Caco-2 (cell line): ENCODE measurements at regions not wholly inside any gene's neighbourhood (a gene's known extent, or its start where the extent isn't known, plus 50 kb on each side); places are given as distances from the start of the nearest gene placed in this dataset.
"Not testable (repeated sequence)": the region's sequence is repeated elsewhere in the genome, so short reads cannot be mapped to it uniquely, and the experiment has no call there.

Experiments used
- BruUV-seq: library from RNA; stranded (reverse); fragments of 400-500 nt; replicated peaks from 2 replicates; lab custom pipeline; 2021; lab: Mats Ljungman, UMichigan
- CTCF ChIA-PET: fragments of 300-600 bp; sonication (Branson Sonifier 250); formaldehyde crosslinking; loops from one replicate; lab custom pipeline; 2022; ENCODE audit warnings: antibody characterized with exemption; lab: Charles Lee
- POLR2A ChIA-PET: fragments of 300-600 bp; sonication (Branson Sonifier 250); formaldehyde crosslinking; loops from one replicate; lab custom pipeline; 2022; ENCODE audit warnings: antibody characterized with exemption; lab: Charles Lee
- DNase-seq, 2 experiments: peaks; one replicate each; pipeline versions ENCODE4 v3.0.0 to v3.0.0-alpha.2; 2020 to 2022
- H3K27me3 ChIP-seq: replicated peaks from 2 replicates; pipeline ENCODE4 v1.6.0; 2011; ENCODE audit warnings: low read length; ENCODE audit not compliant: control insufficient read depth, insufficient read depth
- H3K36me3 ChIP-seq: 2 replicates; pipeline ENCODE4 v1.5.1; 2011; ENCODE audit warnings: low read length; ENCODE audit not compliant: control insufficient read depth, insufficient read depth
- H3K4me1 ChIP-seq: fragments of 250-450 bp; sonication (Bioruptor Pico); 2 replicates; pipeline ENCODE4 v1.5.1; 2020; ENCODE audit warnings: mild to moderate bottlenecking
- H3K4me3 ChIP-seq: 2 replicates; pipeline ENCODE4 v1.5.1; 2011; ENCODE audit warnings: low read depth, mild to moderate bottlenecking, control low read depth, low read length
- H3K9me3 ChIP-seq: fragments of 250-450 bp; sonication (Bioruptor Pico); 2 replicates; pipeline ENCODE4 v1.5.1; 2020; ENCODE audit warnings: mild to moderate bottlenecking, moderate library complexity
- H3K27ac Mint-ChIP-seq: one replicate; pipeline ENCODE4 v1.8.0; 2022; ENCODE audit warnings: mixed read lengths; ENCODE audit not compliant: unreplicated experiment
- H3K27me3 Mint-ChIP-seq: one replicate; pipeline ENCODE4 v1.8.0; 2022; ENCODE audit warnings: mixed read lengths; ENCODE audit not compliant: insufficient read depth, unreplicated experiment
- H3K36me3 Mint-ChIP-seq: one replicate; pipeline ENCODE4 v1.8.0; 2022; ENCODE audit warnings: mild to moderate bottlenecking, mixed read lengths; ENCODE audit not compliant: insufficient read depth, unreplicated experiment
- H3K4me1 Mint-ChIP-seq: one replicate; pipeline ENCODE4 v1.8.0; 2022; ENCODE audit warnings: low read depth, mixed read lengths; ENCODE audit not compliant: unreplicated experiment
- H3K4me3 Mint-ChIP-seq: one replicate; pipeline ENCODE4 v1.8.0; 2022; ENCODE audit warnings: mild to moderate bottlenecking, moderate library complexity, mixed read lengths; ENCODE audit not compliant: unreplicated experiment
- H3K9me3 Mint-ChIP-seq: one replicate; pipeline ENCODE4 v1.8.0; 2022; ENCODE audit warnings: mixed read lengths; ENCODE audit not compliant: unreplicated experiment
- intact Hi-C: fragments of 100-400 bp; cut with micrococcal nuclease; formaldehyde crosslinking; loops from one replicate; pipeline ENCODE4 v1.10.0; 2022; ENCODE audit not compliant: unreplicated experiment
- TF ChIP-seq, protein P1 (sequence below), 2 experiments: fragments of 200-600 bp in 1 of 2; IDR thresholded peaks; 1 replicate in 1 of 2; 2 replicates in 1 of 2; pipeline versions ENCODE4 v1.5.1 to v1.8.0; 2011 to 2022; ENCODE audit warnings: antibody characterized with exemption in 1 of 2, control low read depth in 1 of 2, inconsistent platforms in 1 of 2, low read depth in 1 of 2, low read length in 1 of 2, mild to moderate bottlenecking in 1 of 2, moderate library complexity in 1 of 2; ENCODE audit not compliant: insufficient read depth in 1 of 2, severe bottlenecking in 1 of 2, unreplicated experiment in 1 of 2

DNA sequence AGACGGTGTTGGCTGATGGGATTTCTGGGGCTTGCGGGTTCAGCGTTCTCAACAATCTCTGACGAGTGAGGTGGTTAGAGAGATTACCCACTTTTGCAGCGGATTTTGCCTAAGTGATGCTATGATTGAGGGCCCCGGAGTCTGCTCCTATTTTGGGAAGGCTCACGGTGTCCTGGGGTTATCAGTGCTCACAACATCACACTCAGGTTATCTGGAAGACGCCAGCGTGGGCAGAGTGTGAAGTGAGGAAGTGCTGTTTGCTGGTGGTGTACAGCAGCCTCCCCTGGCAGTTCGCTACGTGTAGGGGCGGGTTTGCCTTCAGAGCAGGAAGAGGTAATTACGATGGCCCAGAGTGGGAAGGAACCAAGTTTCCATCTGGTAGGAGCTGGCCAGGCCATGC lies 341.2 kb upstream of the IRX2 start:
- Mint-ChIP-seq H3K27ac (no peak overlapping the region), H3K4me3 (no peak overlapping the region), H3K4me1 (no peaks in the 10 kb centered on the region), H3K9me3 (no peaks in the 10 kb centered on the region), H3K27me3 (peaks cover 3% of the 10 kb centered on the region), H3K36me3 (no peaks in the 10 kb centered on the region)
- no peak for DNase-seq
- no peaks in the 10 kb centered on the region for H3K9me3 ChIP-seq
- POLR2A ChIA-PET: no interaction called here
- BruUV-seq: no TSS peak
- CTCF ChIA-PET: no interaction called here
- H3K4me1 ChIP-seq: no peaks in the 10 kb centered on the region
- TF ChIP-seq, protein P1, sequence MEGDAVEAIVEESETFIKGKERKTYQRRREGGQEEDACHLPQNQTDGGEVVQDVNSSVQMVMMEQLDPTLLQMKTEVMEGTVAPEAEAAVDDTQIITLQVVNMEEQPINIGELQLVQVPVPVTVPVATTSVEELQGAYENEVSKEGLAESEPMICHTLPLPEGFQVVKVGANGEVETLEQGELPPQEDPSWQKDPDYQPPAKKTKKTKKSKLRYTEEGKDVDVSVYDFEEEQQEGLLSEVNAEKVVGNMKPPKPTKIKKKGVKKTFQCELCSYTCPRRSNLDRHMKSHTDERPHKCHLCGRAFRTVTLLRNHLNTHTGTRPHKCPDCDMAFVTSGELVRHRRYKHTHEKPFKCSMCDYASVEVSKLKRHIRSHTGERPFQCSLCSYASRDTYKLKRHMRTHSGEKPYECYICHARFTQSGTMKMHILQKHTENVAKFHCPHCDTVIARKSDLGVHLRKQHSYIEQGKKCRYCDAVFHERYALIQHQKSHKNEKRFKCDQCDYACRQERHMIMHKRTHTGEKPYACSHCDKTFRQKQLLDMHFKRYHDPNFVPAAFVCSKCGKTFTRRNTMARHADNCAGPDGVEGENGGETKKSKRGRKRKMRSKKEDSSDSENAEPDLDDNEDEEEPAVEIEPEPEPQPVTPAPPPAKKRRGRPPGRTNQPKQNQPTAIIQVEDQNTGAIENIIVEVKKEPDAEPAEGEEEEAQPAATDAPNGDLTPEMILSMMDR (IDR thresholded peaks at IDR 0.05; ENCODE audit: insufficient read depth in 1 of 2, low read depth in 1 of 2, low read length in 1 of 2, severe bottlenecking in 1 of 2, unreplicated experiment in 1 of 2): no peak
- no peak overlapping the region for H3K4me3 ChIP-seq
- intact Hi-C loops: no loop called here
- H3K27me3 ChIP-seq: no peaks in the 10 kb centered on the region
- no peaks in the 10 kb centered on the region for H3K36me3 ChIP-seq

DNA sequence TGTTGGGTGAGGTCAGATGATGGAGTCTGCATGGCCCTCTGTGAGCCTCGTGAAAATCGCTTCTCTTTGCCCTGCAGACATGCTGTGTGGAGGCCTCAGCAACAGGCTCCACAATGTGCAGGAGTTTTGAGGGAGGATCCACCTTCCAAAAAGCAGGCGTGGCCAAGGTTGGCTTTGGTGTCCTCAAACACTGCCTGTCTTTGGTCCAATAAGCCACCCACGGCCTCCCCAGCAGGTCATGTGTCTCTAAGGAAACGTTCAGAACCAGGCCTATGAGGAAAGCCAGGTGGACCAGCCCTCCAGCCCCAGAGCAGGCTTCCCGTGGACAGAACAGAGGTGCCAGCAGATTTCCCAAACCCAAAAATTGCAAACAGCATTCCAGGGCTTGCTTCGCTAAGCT lies 340.7 kb upstream of the IRX2 start:
- Mint-ChIP-seq H3K27ac (no peak overlapping the region), H3K36me3 (no peaks in the 10 kb centered on the region)
- H3K9me3 ChIP-seq: no peaks in the 10 kb centered on the region

DNA sequence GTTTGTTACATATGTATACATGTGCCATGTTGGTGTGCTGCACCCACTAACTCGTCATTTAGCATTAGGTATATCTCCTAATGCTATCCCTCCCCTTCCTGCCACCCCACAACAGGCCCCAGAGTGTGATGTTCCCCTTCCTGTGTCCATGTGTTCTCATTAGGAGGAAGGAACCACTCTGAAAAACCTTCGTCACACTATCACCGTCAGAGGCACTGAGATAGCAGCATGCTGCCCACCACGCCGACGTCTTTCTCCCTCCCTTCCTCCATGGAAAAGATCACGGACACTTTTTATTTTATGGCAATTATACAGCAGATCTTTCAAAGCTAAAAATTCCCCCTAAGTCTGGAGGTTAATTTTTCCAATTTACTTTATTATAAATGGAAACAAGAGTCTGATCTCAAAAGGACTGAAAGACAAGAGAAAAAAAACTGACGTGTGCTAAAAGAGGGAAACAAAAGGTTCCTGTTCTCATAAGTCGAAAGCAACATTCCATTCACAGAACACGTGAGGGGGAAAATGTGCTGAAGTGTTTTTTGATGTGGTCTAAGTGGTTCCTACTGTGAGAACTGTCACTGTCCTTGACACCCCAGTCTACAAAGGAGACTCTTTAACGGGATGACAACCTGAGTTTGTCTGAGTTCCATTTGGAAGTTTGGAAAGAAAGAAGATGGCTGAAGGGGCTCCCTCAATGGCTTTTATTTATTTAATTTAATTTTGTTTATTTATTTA lies 339.7 kb upstream of the IRX2 start:
- H3K9me3 ChIP-seq: no peaks in the 10 kb centered on the region
- no peaks in the 10 kb centered on the region for H3K4me1 Mint-ChIP-seq
- no peaks in the 10 kb centered on the region for H3K27me3 ChIP-seq
- intact Hi-C loops: no loop called here
- no peak for DNase-seq
- ChIA-PET POLR2A (no interaction called here), CTCF (no interaction called here)
- H3K36me3 Mint-ChIP-seq: no peaks in the 10 kb centered on the region
- no peaks in the 10 kb centered on the region for H3K4me1 ChIP-seq
- no peaks in the 10 kb centered on the region for H3K36me3 ChIP-seq
- no peak overlapping the region for H3K27ac Mint-ChIP-seq
- TF ChIP-seq, protein P1 (IDR thresholded peaks at IDR 0.05; ENCODE audit: insufficient read depth in 1 of 2, low read depth in 1 of 2, low read length in 1 of 2, severe bottlenecking in 1 of 2, unreplicated experiment in 1 of 2): no peak
- no TSS peak for BruUV-seq
- H3K4me3 Mint-ChIP-seq: no peak overlapping the region
- H3K27me3 Mint-ChIP-seq: peaks cover 3% of the 10 kb centered on the region
- peaks cover 12% of the 10 kb centered on the region for H3K9me3 Mint-ChIP-seq
- H3K4me3 ChIP-seq: no peak overlapping the region

More for the DNA sequence above, 340.7 kb upstream of the IRX2 start:
- DNase-seq: no peak
- H3K4me3 Mint-ChIP-seq: no peak overlapping the region
- no TSS peak for BruUV-seq
- TF ChIP-seq, protein P1 (IDR thresholded peaks at IDR 0.05; ENCODE audit: insufficient read depth in 1 of 2, low read depth in 1 of 2, low read length in 1 of 2, severe bottlenecking in 1 of 2, unreplicated experiment in 1 of 2): no peak
- H3K36me3 ChIP-seq: no peaks in the 10 kb centered on the region
- CTCF ChIA-PET: no interaction called here
- H3K27me3 Mint-ChIP-seq: peaks cover 3% of the 10 kb centered on the region
- no peaks in the 10 kb centered on the region for H3K4me1 Mint-ChIP-seq
- H3K4me1 ChIP-seq: no peaks in the 10 kb centered on the region
- peaks cover 4% of the 10 kb centered on the region for H3K9me3 Mint-ChIP-seq
- POLR2A ChIA-PET: no interaction called here
- H3K4me3 ChIP-seq: no peak overlapping the region
- intact Hi-C loops: no loop called here
- H3K27me3 ChIP-seq: no peaks in the 10 kb centered on the region

DNA sequence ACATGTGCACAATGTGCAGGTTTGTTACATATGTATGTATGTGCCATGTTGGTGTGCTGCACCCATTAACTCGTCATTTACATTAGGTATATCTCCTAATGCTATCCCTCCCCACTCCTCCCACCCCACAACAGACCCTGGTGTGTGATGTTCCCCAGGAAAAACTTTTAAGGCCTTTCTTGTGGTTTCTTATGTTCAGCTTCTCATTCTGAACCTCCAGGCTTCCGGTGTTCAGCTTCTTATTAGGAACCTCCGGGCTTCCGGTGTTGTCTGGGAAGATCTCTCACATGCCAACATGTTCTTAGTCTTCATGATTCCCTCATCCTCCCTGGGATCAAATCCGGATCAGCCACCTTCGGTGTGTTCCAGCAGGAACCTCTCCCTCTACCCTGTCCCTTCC lies 338.8 kb upstream of the IRX2 start:
- H3K4me3 ChIP-seq, H3K36me3 ChIP-seq, H3K27me3 Mint-ChIP-seq, intact Hi-C loops, H3K4me1 ChIP-seq, H3K4me3 Mint-ChIP-seq, DNase-seq, H3K9me3 ChIP-seq, H3K36me3 Mint-ChIP-seq, CTCF ChIA-PET, H3K27me3 ChIP-seq, H3K27ac Mint-ChIP-seq, H3K4me1 Mint-ChIP-seq, POLR2A ChIA-PET, BruUV-seq: not testable (repeated sequence)
- H3K9me3 Mint-ChIP-seq: peaks cover 12% of the 10 kb centered on the region
